ENCODE measurements at regions not wholly inside any gene's neighbourhood (a gene's known extent, or its start where the extent isn't known, plus 50 kb on each side); places are given as distances from the start of the nearest gene placed in this dataset.

DNA sequence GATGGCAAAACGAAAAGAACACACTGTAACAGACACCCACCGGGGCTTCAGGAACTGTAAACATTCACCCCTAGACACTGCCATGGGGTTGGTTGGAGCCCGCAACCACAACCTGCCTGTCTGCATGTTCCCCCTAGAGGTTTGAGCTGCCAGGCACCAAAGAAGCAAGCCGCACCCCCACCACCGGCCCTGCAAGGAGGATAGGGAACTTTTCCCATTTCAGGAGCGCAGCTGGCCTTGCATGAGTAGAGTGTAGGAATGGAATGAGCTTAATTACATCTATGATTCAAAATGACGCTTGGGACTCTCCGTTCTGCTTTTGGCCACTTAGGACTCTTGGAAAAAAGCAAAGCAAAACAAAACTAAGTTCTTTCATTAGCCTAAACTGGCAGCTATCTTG, 243.6 kb upstream of the CTSO start:
- TF ChIP-seq CTCF (IDR thresholded peaks at IDR 0.05; ENCODE audit: insufficient read depth, low read length): no peak
- DNase-seq (ENCODE audit: low read depth): no peak

DNA sequence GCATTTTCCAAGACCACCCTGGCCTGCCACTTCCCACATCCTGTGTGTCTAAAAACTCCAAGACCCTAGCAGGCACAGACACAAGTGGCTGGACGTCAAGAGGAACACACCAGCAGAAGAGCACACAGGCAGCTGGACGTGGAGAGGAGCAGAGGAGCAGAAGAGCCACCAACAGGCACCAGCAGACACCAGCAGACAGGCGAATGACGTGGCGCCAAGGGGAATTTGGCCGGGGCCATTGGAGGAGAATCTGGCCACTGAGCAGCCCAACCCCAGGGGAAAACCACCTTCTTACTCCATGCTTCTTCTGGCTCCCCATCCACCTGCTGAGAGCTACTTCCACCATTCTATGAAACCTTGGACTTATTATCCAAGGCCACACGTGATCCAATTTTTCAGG, 243.1 kb upstream of the CTSO start:
- no peak for DNase-seq (ENCODE audit: low read depth)
- no peak for TF ChIP-seq CTCF (IDR thresholded peaks at IDR 0.05; ENCODE audit: insufficient read depth, low read length)
- H3K4me3 ChIP-seq (ENCODE audit: low read depth, low read length): no peak overlapping the region

More for the DNA sequence above, 243.6 kb upstream of the CTSO start:
- no peak overlapping the region for H3K4me3 ChIP-seq (ENCODE audit: low read depth, low read length)

DNA sequence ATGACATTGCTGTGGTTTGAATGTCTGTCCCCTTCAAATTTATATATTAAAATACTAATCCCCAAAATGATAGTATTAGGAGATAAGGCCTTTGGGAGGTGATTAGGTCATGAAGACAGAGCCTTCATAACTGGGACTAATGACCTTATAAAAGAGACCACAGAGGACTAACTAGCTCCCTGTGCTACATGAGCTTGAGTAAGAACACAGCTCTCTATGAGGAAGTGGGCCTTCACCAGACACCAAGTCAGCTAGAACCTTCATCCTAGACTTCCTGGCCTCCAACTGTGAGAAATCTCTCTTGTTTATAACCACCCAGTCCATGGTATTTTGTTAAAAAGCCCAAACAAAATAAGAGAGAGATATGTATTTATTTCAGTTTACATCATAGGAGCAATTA, 242.2 kb upstream of the CTSO start:
- H3K4me3 ChIP-seq (ENCODE audit: low read depth, low read length): no peak overlapping the region
- TF ChIP-seq CTCF (IDR thresholded peaks at IDR 0.05; ENCODE audit: insufficient read depth, low read length): no peak
- no peak for DNase-seq (ENCODE audit: low read depth)

DNA sequence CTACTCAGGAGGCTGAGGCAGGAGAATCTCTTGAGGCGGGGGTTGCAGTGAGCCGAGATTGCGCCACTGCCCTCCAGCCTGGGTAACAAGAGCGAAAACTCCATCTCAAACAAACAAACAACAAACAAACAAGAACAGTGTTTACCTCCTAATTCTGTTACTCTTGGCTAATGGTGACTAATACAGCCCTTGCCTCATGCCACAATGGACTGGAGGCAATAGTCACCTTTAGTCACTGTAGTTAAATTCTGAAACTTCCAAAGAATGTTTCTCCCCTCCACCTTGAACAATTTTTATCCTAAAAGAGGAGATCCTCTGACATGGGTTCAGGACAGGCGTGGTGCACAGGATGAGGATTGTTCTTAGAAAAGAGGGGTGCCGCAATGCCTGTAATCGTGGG, 241.2 kb upstream of the CTSO start:
- no peak for TF ChIP-seq CTCF (IDR thresholded peaks at IDR 0.05; ENCODE audit: insufficient read depth, low read length)
- DNase-seq (ENCODE audit: low read depth): no peak
- H3K4me3 ChIP-seq (ENCODE audit: low read depth, low read length): no peak overlapping the region

DNA sequence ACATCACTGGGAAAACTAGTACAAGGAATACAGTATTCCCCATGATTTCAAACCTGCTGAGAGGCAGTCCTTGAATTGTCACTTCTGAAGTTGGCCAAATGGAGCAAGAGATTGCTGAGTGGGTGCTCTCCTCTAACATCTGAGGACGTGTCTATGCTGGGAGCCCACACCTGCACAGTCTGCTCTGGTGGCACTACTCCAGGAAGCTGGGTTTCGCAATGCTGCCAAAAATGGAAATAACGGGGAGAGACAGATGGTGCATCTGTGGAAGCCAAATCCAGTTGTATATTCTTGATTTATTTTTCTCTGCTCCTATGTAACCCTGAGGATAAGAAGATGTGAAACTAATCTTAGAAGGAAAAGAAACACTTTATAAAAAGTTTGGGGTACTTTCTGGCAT, 240.1 kb upstream of the CTSO start:
- H3K4me3 ChIP-seq (ENCODE audit: low read depth, low read length): no peak overlapping the region
- DNase-seq (ENCODE audit: low read depth): no peak
- TF ChIP-seq CTCF (IDR thresholded peaks at IDR 0.05; ENCODE audit: insufficient read depth, low read length): no peak

DNA sequence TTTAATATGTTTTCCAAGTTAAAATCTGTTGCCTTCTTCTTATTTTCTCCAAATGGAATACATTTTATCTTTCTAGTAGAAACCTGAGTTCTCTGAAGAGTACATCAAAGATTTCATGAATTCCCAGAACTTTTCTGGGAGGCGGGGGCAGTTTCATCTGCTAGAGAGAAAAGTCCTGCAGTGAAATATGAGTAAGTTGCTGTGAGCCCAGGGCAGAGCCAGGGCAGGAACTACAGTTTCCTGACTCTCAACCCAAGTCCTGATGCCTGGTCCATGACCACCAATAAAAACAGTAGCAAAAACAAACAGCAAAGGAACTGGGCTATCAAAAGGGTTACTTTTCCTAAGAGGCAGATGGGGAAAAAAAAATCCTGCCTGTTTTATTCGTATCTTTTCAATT, 239.4 kb upstream of the CTSO start:
- DNase-seq (ENCODE audit: low read depth): no peak
- no peak for TF ChIP-seq CTCF (IDR thresholded peaks at IDR 0.05; ENCODE audit: insufficient read depth, low read length)
- no peak overlapping the region for H3K4me3 ChIP-seq (ENCODE audit: low read depth, low read length)

- no peak overlapping the region for H3K4me3 ChIP-seq (ENCODE audit: low read depth, low read length)
- DNase-seq (ENCODE audit: low read depth): no peak
- TF ChIP-seq CTCF (IDR thresholded peaks at IDR 0.05; ENCODE audit: insufficient read depth, low read length): no peak
Measured at GRCh38 chr4:156192033-156192432, 238.4 kb upstream of the CTSO start.
